Psoas muscle (tissue), 7 donors: ENCODE measurements at regions not wholly inside any gene's neighbourhood (a gene's known extent, or its start where the extent isn't known, plus 50 kb on each side); places are given as distances from the start of the nearest gene placed in this dataset.
"Not testable (repeated sequence)": the region's sequence is repeated elsewhere in the genome, so short reads cannot be mapped to it uniquely, and the experiment has no call there.

Source experiments
- ATAC-seq, 4 donors: fragments of 200-7000 bp; cut with Tn5 transposase; one replicate each; pipeline ENCODE4 v1.9.1; 2020; ENCODE audit warnings: moderate library complexity in 3 of 4, mild to moderate bottlenecking in 2 of 4
- DNase-seq, 2 donors: peaks; one replicate each; pipeline ENCODE4 v3.0.0-alpha.2; 2020
- H3K27ac ChIP-seq: fragments of 200-600 bp; one replicate; pipeline ENCODE4 v1.8.0; 2022
- H3K27me3 ChIP-seq, 3 donors: fragments of 200-600 bp in 1 of 3; one replicate each; pipeline versions ENCODE4 v1.6.1 to v1.8.0; 2013 to 2022; ENCODE audit warnings: low read length in 2 of 3, mild to moderate bottlenecking in 2 of 3, moderate library complexity in 1 of 3; ENCODE audit not compliant: insufficient read depth in 3 of 3
- H3K36me3 ChIP-seq, 2 donors: fragments of 200-600 bp in 1 of 2; one replicate each; pipeline versions ENCODE4 v1.6.1 to v1.8.0; 2013 to 2022; ENCODE audit warnings: low read depth in 1 of 2, mild to moderate bottlenecking in 1 of 2, moderate library complexity in 1 of 2; ENCODE audit not compliant: insufficient read depth in 1 of 2
- H3K4me1 ChIP-seq: fragments of 200-600 bp; one replicate; pipeline ENCODE4 v1.8.0; 2022
- H3K4me3 ChIP-seq: fragments of 200-600 bp; one replicate; pipeline ENCODE4 v1.8.0; 2022; ENCODE audit warnings: mild to moderate bottlenecking
- H3K9me3 ChIP-seq: fragments of 200-600 bp; one replicate; pipeline ENCODE4 v1.8.0; 2022
- WGBS, 3 donors: extraction: QIAGEN DNeasy Blood & Tissue Kit; methylation state at CpG; one replicate each; pipeline versions ENCODE4 v1.1.6 to v1.1.7; 2013; 5-methylcytosine and 5-hydroxymethylcytosine counted together
- intact Hi-C, 2 donors: fragments of 100-400 bp; cut with DNase I; formaldehyde crosslinking; loops; one replicate each; pipeline versions ENCODE4 v1.11.0 to v1.14.2; 2022
- TF ChIP-seq, protein P1 (sequence below): fragments of 200-600 bp; IDR thresholded peaks from one replicate; pipeline ENCODE4 v1.8.0; 2022; ENCODE audit warnings: antibody characterized with exemption
- donor health status: healthy with polysubstance abuse.
- donor health status: DM: no; HTN: no; CAD: no; lungs with moderate emphysema.
- donor health status: Bipolar disorder and iron deficiency.
- donor health status: healthy.
- donor health status: DM: yes; HTN: yes; CAD: no.
- donor health status: DM: no; HTN: no; CAD: no.
- donor health status: DM: yes; HTN: yes; CAD: no.

DNA sequence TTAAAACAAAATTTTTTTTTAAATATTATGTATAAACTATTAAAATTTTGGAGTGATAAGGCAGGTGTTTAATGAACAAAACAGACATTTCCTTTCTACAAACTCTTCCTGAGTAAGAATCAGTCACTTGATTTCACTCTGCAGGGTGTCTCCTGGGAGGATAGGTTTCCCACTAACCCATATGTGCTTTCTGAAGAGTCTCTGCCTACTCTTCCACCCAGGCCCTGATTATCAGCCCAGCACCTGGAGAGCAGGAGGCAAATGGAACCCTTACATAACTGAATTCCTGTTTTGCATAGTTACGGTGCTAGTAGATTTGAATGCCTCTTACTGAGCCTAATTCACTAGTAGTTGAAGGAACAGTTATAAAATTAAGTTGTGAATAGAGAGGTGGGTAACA, 1718.6 kb downstream of the SUCLG1 start:
- Histone ChIP-seq H3K9me3 (no peaks in the 10 kb centered on the region), H3K27ac (no peak overlapping the region), H3K4me3 (no peak overlapping the region), H3K27me3 (no peaks in the 10 kb centered on the region), H3K4me1 (no peaks in the 10 kb centered on the region), H3K36me3 (no peaks in the 10 kb centered on the region)
- ATAC-seq: no peak
- TF ChIP-seq, protein P1, sequence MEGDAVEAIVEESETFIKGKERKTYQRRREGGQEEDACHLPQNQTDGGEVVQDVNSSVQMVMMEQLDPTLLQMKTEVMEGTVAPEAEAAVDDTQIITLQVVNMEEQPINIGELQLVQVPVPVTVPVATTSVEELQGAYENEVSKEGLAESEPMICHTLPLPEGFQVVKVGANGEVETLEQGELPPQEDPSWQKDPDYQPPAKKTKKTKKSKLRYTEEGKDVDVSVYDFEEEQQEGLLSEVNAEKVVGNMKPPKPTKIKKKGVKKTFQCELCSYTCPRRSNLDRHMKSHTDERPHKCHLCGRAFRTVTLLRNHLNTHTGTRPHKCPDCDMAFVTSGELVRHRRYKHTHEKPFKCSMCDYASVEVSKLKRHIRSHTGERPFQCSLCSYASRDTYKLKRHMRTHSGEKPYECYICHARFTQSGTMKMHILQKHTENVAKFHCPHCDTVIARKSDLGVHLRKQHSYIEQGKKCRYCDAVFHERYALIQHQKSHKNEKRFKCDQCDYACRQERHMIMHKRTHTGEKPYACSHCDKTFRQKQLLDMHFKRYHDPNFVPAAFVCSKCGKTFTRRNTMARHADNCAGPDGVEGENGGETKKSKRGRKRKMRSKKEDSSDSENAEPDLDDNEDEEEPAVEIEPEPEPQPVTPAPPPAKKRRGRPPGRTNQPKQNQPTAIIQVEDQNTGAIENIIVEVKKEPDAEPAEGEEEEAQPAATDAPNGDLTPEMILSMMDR: no peak
- 64 to 81% (median 72%) methylated on average over 1 of the region's 1 CpG for WGBS, 3 donors
- intact Hi-C loops: no loop called here
- no peak for DNase-seq

DNA sequence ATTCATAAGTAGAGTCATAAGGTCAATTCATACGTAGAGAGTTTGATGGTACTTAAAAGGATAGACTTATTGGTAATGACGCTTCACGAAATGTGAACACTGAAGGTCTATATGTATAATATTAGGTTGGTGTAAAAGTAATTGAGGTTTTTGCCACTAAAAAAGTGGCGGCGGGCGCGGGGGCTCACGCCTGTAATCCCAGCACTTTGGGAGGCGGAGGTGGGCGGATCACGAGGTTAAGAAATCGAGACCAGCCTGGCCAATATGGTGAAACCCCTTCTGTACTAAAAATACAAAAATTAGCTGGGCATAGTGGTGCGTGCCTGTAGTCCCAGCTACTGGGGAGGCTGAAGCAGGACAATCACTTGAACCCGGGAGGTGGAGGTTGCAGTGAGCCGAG, 1721.1 kb downstream of the SUCLG1 start:
- WGBS, 3 donors: 92 to 95% (median 93%) methylated on average over 15 of the region's 15 CpGs
- H3K27ac ChIP-seq, H3K36me3 ChIP-seq, ATAC-seq, intact Hi-C loops, H3K27me3 ChIP-seq, H3K4me1 ChIP-seq, H3K9me3 ChIP-seq, DNase-seq, H3K4me3 ChIP-seq: not testable (repeated sequence)

DNA sequence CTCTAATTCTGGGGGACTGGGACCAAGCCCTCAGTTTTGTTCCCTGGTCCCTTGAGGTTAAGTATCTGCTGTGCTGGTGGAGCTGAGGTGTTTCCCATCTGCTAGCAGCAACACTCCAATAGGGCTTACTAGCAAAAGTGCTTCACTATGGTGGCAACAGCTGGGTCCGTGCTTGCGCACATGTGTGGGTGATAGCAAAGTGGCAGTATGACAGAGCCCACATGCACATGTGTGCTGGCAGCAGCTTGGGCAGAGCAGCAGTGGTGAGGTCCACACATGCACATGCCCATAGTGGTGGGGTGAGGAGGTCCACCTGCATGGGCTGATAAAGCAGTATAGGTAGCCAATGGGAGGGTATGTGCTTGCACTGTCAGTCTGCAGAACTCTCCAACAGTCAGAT, 1723.7 kb downstream of the SUCLG1 start:
- TF ChIP-seq, protein P1: no peak
- no peak for ATAC-seq
- WGBS, 3 donors: 87 to 100% (median 91%) methylated on average over 2 of the region's 2 CpGs

DNA sequence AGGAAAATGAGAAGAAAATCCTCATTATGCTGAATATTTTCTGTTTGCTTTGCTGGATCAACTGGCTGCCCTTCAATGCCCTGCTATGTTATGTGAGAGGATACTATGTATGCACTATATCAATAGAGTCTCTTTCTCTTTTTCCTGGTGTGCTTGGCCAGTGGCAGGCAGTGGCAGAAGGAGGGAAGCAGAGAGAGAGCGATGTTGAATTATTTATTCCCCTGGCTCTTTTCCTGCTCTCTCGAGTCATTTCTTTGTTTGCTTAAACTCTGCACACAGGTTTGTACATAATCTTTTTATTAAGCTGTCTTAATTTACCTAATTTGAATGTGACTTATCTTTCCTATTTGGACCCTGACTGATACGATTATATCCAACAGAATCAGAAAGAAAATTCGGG, 1727.3 kb downstream of the SUCLG1 start:
- Histone ChIP-seq H3K9me3 (no peaks in the 10 kb centered on the region), H3K4me3 (no peak overlapping the region), H3K27me3 (no peaks in the 10 kb centered on the region), H3K27ac (no peak overlapping the region), H3K36me3 (no peaks in the 10 kb centered on the region), H3K4me1 (no peaks in the 10 kb centered on the region)
- 74 to 78% (median 74%) methylated on average over 4 of the region's 4 CpGs for WGBS, 3 donors
- TF ChIP-seq, protein P1: no peak
- intact Hi-C loops: no loop called here
- DNase-seq: no peak
- no peak for ATAC-seq

More for the DNA sequence above, 1723.7 kb downstream of the SUCLG1 start:
- DNase-seq: no peak
- no peak overlapping the region for H3K27ac ChIP-seq
- no peak overlapping the region for H3K4me3 ChIP-seq
- no peaks in the 10 kb centered on the region for H3K4me1 ChIP-seq
- H3K27me3 ChIP-seq: no peaks in the 10 kb centered on the region
- intact Hi-C loops: no loop called here
- no peaks in the 10 kb centered on the region for H3K9me3 ChIP-seq
- H3K36me3 ChIP-seq: no peaks in the 10 kb centered on the region

DNA sequence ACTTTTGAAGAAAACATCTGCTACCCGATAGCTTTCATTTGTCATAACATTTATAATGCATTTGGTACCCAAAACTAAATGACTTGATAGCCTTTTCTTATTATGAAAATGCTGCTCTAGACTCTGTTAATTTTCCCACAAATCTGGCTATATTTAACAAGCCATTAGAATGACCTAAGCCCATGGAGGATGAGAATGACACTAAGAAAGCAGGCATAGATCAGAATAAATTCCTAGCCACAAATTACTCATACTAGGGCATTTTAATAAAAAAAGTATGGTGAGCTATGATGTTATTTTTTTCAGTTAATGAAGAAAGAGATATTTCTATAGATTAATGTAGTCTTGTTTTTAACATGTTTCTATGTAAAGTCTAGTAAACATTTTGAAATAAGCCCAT, 1728.3 kb downstream of the SUCLG1 start:
- no peaks in the 10 kb centered on the region for H3K36me3 ChIP-seq
- intact Hi-C loops: no loop called here
- no peaks in the 10 kb centered on the region for H3K9me3 ChIP-seq
- no peak overlapping the region for H3K4me3 ChIP-seq
- ATAC-seq (no peak), DNase-seq (no peak)
- H3K4me1 ChIP-seq: no peaks in the 10 kb centered on the region
- no peak overlapping the region for H3K27ac ChIP-seq
- WGBS, 3 donors: 86 to 98% (median 87%) methylated on average over 1 of the region's 1 CpG
- no peaks in the 10 kb centered on the region for H3K27me3 ChIP-seq
- TF ChIP-seq, protein P1: no peak
